B cell (primary cell): ENCODE measurements at regions not wholly inside any gene's neighbourhood (a gene's known extent, or its start where the extent isn't known, plus 50 kb on each side); places are given as distances from the start of the nearest gene placed in this dataset.

ENCODE experiments used
- ATAC-seq: fragments of 200-7000 bp; cut with Tn5 transposase; one replicate; pipeline ENCODE4 v1.10.0; 2021; ENCODE audit warnings: low read depth, mild to moderate bottlenecking, moderate number of reproducible peaks, moderate library complexity
- CTCF ChIA-PET: fragments of 350-600 bp; sonication (Branson Sonifier 250); formaldehyde crosslinking; loops from one replicate; lab custom pipeline; 2021; ENCODE audit warnings: antibody characterized with exemption, inconsistent platforms; lab: Charles Lee
- POLR2A ChIA-PET: fragments of 350-600 bp; sonication (Branson Sonifier 250); formaldehyde crosslinking; loops from one replicate; lab custom pipeline; 2021; ENCODE audit warnings: antibody characterized with exemption; lab: Charles Lee
- DNase-seq: peaks from one replicate; pipeline ENCODE4 v3.0.0; 2013
- H2AFZ ChIP-seq: 2 replicates; pipeline ENCODE4 v1.6.1; 2012; ENCODE audit warnings: mild to moderate bottlenecking, low read depth, low read length; ENCODE audit not compliant: insufficient read depth, poor library complexity, severe bottlenecking
- H3K27ac ChIP-seq, 2 donors: 1 replicate in 1 of 2; 2 replicates in 1 of 2; pipeline ENCODE4 v1.5.1; 2012 to 2013; ENCODE audit warnings: low read length in 2 of 2, mild to moderate bottlenecking in 2 of 2, moderate library complexity in 1 of 2
- H3K27me3 ChIP-seq, 4 experiments: fragments of 200-600 bp in 1 of 4; sonication (generic) in 1 of 4; replicated peaks in 1 of 4; 1 replicate in 2 of 4; 2 replicates in 2 of 4; pipeline versions ENCODE4 v1.6.1 to v1.7.0; 2013 to 2016; ENCODE audit warnings: low read length in 3 of 4, mild to moderate bottlenecking in 2 of 4, mixed read lengths in 1 of 4, moderate library complexity in 1 of 4; ENCODE audit not compliant: insufficient read depth in 4 of 4, control insufficient read depth in 3 of 4; ENCODE audit errors: control extremely low read depth in 1 of 4
- H3K36me3 ChIP-seq, 2 experiments: replicated peaks in 1 of 2; 1 replicate in 1 of 2; 2 replicates in 1 of 2; pipeline versions ENCODE4 v1.6.1 to v1.7.1; 2013; ENCODE audit warnings: low read length in 1 of 2; ENCODE audit not compliant: insufficient read depth in 2 of 2, control insufficient read depth in 1 of 2; ENCODE audit errors: control extremely low read depth in 1 of 2, extremely low read depth in 1 of 2
- H3K4me1 ChIP-seq, 2 donors: fragments of 200-600 bp in 1 of 2; sonication (generic) in 1 of 2; 1 replicate in 1 of 2; 2 replicates in 1 of 2; pipeline versions ENCODE4 v1.5.1 to v1.6.1; 2013 to 2017; ENCODE audit warnings: low read length in 2 of 2; ENCODE audit not compliant: control insufficient read depth in 2 of 2, insufficient read depth in 2 of 2
- H3K4me2 ChIP-seq: replicated peaks from 2 replicates; pipeline ENCODE3; 2012; ENCODE audit warnings: mild to moderate bottlenecking, low read depth, low read length; ENCODE audit not compliant: poor library complexity, severe bottlenecking
- H3K4me3 ChIP-seq, 5 experiments: fragments of 200-600 bp in 1 of 5; sonication (generic) in 1 of 5; 1 replicate in 3 of 5; 2 replicates in 2 of 5; pipeline versions ENCODE4 v1.5.1 to v1.7.0; 2011 to 2016; ENCODE audit warnings: low read length in 4 of 5, mild to moderate bottlenecking in 4 of 5, low read depth in 2 of 5, control low read depth in 1 of 5, moderate library complexity in 1 of 5; ENCODE audit not compliant: insufficient read depth in 1 of 5; ENCODE audit errors: control extremely low read depth in 1 of 5, extremely low read depth in 1 of 5
- H3K79me2 ChIP-seq: fragments of 200-600 bp; sonication (generic); one replicate; pipeline ENCODE4 v1.6.0; 2016; ENCODE audit warnings: low read length; ENCODE audit not compliant: control insufficient read depth, insufficient read depth
- H3K9ac ChIP-seq: fragments of 200-600 bp; sonication (generic); 2 replicates; pipeline ENCODE4 v1.6.1; 2017; ENCODE audit warnings: mild to moderate bottlenecking, low read length, moderate library complexity
- H3K9me3 ChIP-seq, 3 donors: one replicate each; pipeline versions ENCODE4 v1.6.1 to v1.7.1; 2013; ENCODE audit warnings: low read length in 2 of 3; ENCODE audit not compliant: control insufficient read depth in 2 of 3, insufficient read depth in 1 of 3; ENCODE audit errors: control extremely low read depth in 1 of 3
- H4K20me1 ChIP-seq: 2 replicates; pipeline ENCODE4 v1.6.0; 2012; ENCODE audit warnings: mild to moderate bottlenecking, low read length; ENCODE audit not compliant: insufficient read depth, control insufficient read depth, poor library complexity, severe bottlenecking
- H3K27ac Mint-ChIP-seq: one replicate; pipeline ENCODE4 v1.8.0; 2021; ENCODE audit warnings: mixed read lengths
- H3K27me3 Mint-ChIP-seq: one replicate; pipeline ENCODE4 v1.8.0; 2021; ENCODE audit warnings: mixed read lengths
- H3K4me1 Mint-ChIP-seq: one replicate; pipeline ENCODE4 v1.8.0; 2021; ENCODE audit warnings: mixed read lengths
- H3K4me3 Mint-ChIP-seq: one replicate; pipeline ENCODE4 v1.8.0; 2021; ENCODE audit warnings: mixed read lengths
- H3K9me3 Mint-ChIP-seq: one replicate; pipeline ENCODE4 v1.8.0; 2022; ENCODE audit warnings: mixed read lengths; ENCODE audit not compliant: insufficient read depth
- CTCF ChIP-seq: fragments of 200-600 bp; IDR thresholded peaks from one replicate; pipeline ENCODE4 v1.8.0; 2022; ENCODE audit warnings: antibody characterized with exemption, mild to moderate bottlenecking
- EZH2 ChIP-seq: IDR thresholded peaks from 2 replicates; pipeline ENCODE4 v1.6.1; 2012; ENCODE audit warnings: borderline replicate concordance, low read depth, mild to moderate bottlenecking, moderate library complexity, low read length; ENCODE audit not compliant: insufficient read depth, poor library complexity, severe bottlenecking
- WGBS: methylation state at CpG from one replicate; pipeline ENCODE4 v1.1.5; 2013; ENCODE audit warnings: missing lambda C conversion rate; ENCODE audit not compliant: insufficient coverage; 5-methylcytosine and 5-hydroxymethylcytosine counted together
- intact Hi-C: fragments of 100-400 bp; cut with micrococcal nuclease; formaldehyde crosslinking; loops from one replicate; pipeline ENCODE4 v1.10.0; 2022

GRCh38 chr21:18163956-18164355 lies 80.7 kb upstream of the CHODL start:
- Histone ChIP-seq H3K79me2 (no peaks in the 10 kb centered on the region), H2AFZ (no peak overlapping the region), H4K20me1 (no peaks in the 10 kb centered on the region), H3K27ac (no peak overlapping the region), H3K36me3 (no peaks in the 10 kb centered on the region), H3K4me2 (no peak overlapping the region), H3K9ac (no peak overlapping the region), H3K4me1 (no peaks in the 10 kb centered on the region), H3K27me3 (no peaks in the 10 kb centered on the region), H3K9me3 (peaks cover 0 to 1% (median 0%) of the 10 kb centered on the region in 3 donors), H3K4me3 (no peak overlapping the region)
- no peak for TF ChIP-seq CTCF
- no peak for TF ChIP-seq EZH2
- no peak for DNase-seq
- intact Hi-C loops, result no loop called here
- ChIA-PET CTCF (no interaction called here), POLR2A (no interaction called here)
- Mint-ChIP-seq H3K9me3 (peaks cover 5% of the 10 kb centered on the region), H3K4me1 (no peaks in the 10 kb centered on the region), H3K27me3 (no peaks in the 10 kb centered on the region), H3K27ac (no peak overlapping the region), H3K4me3 (no peak overlapping the region)
- no peak for ATAC-seq

GRCh38 chr21:18161841-18162240 lies 82.8 kb upstream of the CHODL start:
- ChIA-PET CTCF (no interaction called here), POLR2A (no interaction called here)
- Histone ChIP-seq H3K79me2 (no peaks in the 10 kb centered on the region), H3K36me3 (no peaks in the 10 kb centered on the region), H3K4me3 (no peak overlapping the region), H3K27ac (no peak overlapping the region), H3K9ac (no peak overlapping the region), H2AFZ (no peak overlapping the region), H3K4me2 (no peak overlapping the region), H3K9me3 (no peaks in the 10 kb centered on the region), H3K27me3 (no peaks in the 10 kb centered on the region), H3K4me1 (no peaks in the 10 kb centered on the region), H4K20me1 (no peaks in the 10 kb centered on the region)
- WGBS, result 100% methylated on average over 1 of the region's 3 CpGs
- intact Hi-C loops, result no loop called here
- Mint-ChIP-seq H3K27me3 (no peaks in the 10 kb centered on the region), H3K27ac (no peak overlapping the region), H3K4me1 (no peaks in the 10 kb centered on the region), H3K4me3 (no peak overlapping the region), H3K9me3 (peaks cover 5% of the 10 kb centered on the region)
- TF ChIP-seq EZH2, result no peak
- TF ChIP-seq CTCF, result no peak
- no peak for DNase-seq
- no peak for ATAC-seq
